ENCODE measurements at regions not wholly inside any gene's neighbourhood (a gene's known extent, or its start where the extent isn't known, plus 50 kb on each side); places are given as distances from the start of the nearest gene placed in this dataset.
A peak's percentile ranks its signal among the peaks of the same experiment; 100 is the strongest.

DNA sequence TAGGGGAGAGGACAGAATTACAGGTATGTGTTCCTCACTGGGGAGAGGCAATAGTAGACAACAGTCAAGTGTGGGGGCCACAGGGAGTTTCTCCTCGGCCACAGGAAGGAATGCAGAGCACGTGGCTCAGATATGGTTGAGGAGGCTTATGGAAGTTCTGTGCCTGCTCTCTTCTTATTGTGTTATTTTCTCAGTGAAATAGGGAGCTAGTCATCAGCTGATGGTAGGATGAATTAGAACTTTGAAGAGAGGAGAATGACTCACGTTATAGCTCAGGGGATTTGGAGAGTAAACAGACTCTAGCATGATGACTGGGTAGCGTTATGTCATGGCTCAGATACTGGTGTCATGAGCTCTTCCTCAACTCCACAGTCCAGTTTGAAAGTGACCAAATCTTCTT lies 308.3 kb upstream of the IGFBP3 start:
- TF ChIP-seq, protein P1, sequence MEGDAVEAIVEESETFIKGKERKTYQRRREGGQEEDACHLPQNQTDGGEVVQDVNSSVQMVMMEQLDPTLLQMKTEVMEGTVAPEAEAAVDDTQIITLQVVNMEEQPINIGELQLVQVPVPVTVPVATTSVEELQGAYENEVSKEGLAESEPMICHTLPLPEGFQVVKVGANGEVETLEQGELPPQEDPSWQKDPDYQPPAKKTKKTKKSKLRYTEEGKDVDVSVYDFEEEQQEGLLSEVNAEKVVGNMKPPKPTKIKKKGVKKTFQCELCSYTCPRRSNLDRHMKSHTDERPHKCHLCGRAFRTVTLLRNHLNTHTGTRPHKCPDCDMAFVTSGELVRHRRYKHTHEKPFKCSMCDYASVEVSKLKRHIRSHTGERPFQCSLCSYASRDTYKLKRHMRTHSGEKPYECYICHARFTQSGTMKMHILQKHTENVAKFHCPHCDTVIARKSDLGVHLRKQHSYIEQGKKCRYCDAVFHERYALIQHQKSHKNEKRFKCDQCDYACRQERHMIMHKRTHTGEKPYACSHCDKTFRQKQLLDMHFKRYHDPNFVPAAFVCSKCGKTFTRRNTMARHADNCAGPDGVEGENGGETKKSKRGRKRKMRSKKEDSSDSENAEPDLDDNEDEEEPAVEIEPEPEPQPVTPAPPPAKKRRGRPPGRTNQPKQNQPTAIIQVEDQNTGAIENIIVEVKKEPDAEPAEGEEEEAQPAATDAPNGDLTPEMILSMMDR (IDR thresholded peaks at IDR 0.05): no peak
- intact Hi-C loops (cut with DNase I): loop anchor here in 1 of 10 donors (2.0 kb wide), 1 partner anchor 75 kb away; no protein-coding TSS in a partner anchor
- Histone ChIP-seq H3K27ac (no peak overlapping the region), H3K9me3 (no peaks in the 10 kb centered on the region), H3K27me3 (no peaks in the 10 kb centered on the region), H3K4me1 (no peaks in the 10 kb centered on the region), H3K36me3 (no peaks in the 10 kb centered on the region), H3K4me3 (no peak overlapping the region)
- no peak for DNase-seq
- WGBS, 2 donors: 66 to 67% methylated on average over 4 of the region's 4 CpGs
- ATAC-seq: peak in 1 of 8 donors; percentile 69

DNA sequence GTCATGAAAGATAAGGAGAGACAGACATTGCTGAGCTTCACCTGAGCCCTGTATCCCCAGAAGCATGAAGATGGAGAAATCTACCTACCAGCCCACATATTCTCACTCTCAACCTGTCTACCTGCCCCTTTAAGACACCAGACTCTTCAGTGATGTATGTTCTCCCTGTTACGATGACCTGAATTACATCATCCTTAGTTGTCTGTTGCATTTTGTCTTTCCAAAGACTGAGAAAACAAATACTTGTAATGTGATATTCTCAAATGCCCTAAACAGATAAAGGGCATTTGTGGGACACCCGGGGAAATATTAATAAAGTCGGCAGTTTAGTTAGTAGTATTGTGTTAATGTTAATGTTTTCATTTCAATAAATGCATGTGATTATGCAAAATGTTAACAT lies 305.8 kb upstream of the IGFBP3 start:
- Histone ChIP-seq H3K4me3 (no peak overlapping the region), H3K4me1 (no peaks in the 10 kb centered on the region), H3K36me3 (no peaks in the 10 kb centered on the region), H3K27me3 (no peaks in the 10 kb centered on the region), H3K27ac (no peak overlapping the region), H3K9me3 (no peaks in the 10 kb centered on the region)
- intact Hi-C loops (cut with DNase I): no loop called here
- ATAC-seq (no peak), DNase-seq (no peak)
- TF ChIP-seq, protein P1 (IDR thresholded peaks at IDR 0.05): no peak
- WGBS, 2 donors: 66 to 70% methylated on average over 3 of the region's 3 CpGs

DNA sequence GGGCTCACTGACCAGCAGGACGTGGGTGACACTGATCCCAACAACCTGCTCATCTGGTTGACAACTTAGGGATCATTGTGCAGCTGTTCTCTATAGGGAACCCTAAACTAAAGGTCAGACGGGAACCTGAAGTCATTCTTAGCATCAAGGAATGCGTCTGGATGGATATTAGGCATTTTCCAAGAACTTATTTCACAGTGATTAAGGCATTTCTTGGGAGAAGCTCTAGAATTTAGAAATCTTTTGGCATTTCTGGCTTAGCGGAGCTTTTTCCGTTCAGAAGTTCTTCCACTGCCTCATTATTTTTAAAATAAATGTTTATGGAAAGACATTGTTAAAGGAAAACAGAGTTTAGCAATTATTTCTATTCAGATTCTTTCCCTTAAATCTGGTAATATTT lies 303.3 kb upstream of the IGFBP3 start:
- Histone ChIP-seq H3K36me3 (no peaks in the 10 kb centered on the region), H3K4me1 (peaks cover 0 to 8% (median 0%) of the 10 kb centered on the region in 9 donors), H3K27ac (no peak overlapping the region), H3K27me3 (no peaks in the 10 kb centered on the region), H3K9me3 (no peaks in the 10 kb centered on the region), H3K4me3 (no peak overlapping the region)
- DNase-seq (no peak), ATAC-seq (no peak)
- TF ChIP-seq, protein P1 (IDR thresholded peaks at IDR 0.05): no peak
- intact Hi-C loops (cut with DNase I): no loop called here
- WGBS, 2 donors: 69 to 71% methylated on average over 5 of the region's 5 CpGs

DNA sequence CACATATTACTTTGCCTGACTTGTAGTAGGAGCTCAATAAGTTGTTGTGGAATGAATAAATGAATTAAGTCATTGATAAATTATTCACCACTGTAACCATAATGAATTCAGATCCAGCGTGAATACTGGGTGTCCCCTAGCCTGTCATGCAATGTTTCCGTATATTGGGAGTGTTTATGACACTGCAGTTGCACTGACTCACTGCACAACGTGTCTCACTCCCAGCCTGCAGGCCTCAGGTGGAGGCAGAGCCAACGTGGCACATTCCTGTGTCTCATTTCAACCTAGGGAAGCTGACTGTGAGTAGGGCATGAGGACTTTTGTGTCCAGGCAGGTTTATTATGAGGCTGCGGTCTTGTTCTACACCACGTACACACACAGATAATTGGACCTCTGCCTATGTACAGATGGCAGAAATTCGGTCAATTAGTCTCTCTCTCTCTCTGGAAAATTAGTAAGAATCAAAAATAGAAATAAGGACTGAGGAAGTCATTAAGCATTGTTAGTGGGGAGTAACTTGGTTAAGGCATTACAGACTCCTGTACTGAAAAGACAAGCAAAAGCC lies 299.1 kb upstream of the IGFBP3 start:
- WGBS, 2 donors: 73 to 82% methylated on average over 7 of the region's 7 CpGs
- Histone ChIP-seq H3K27ac (peak overlapping the region in 3 of 10 donors; percentile 3 to 74 (median 71)), H3K4me3 (no peak overlapping the region), H3K36me3 (no peaks in the 10 kb centered on the region), H3K4me1 (peaks cover 2 to 36% (median 12%) of the 10 kb centered on the region in 9 donors), H3K27me3 (no peaks in the 10 kb centered on the region), H3K9me3 (no peaks in the 10 kb centered on the region)
- ATAC-seq (no peak), DNase-seq (no peak)
- TF ChIP-seq, protein P1 (IDR thresholded peaks at IDR 0.05): no peak
- intact Hi-C loops (cut with DNase I): no loop called here
